ENCODE measurements at regions not wholly inside any gene's neighbourhood (a gene's known extent, or its start where the extent isn't known, plus 50 kb on each side); places are given as distances from the start of the nearest gene placed in this dataset.

- Histone ChIP-seq H3K4me1 (no peaks in the 10 kb centered on the region), H3K36me3 (ENCODE audit: control insufficient read depth, insufficient read depth, low read length) (no peaks in the 10 kb centered on the region), H3K27me3 (replicated peaks; ENCODE audit: control insufficient read depth, insufficient read depth, low read length) (no peaks in the 10 kb centered on the region), H3K4me3 (ENCODE audit: low read depth, low read length) (no peak overlapping the region), H3K9me3 (no peaks in the 10 kb centered on the region; the same call in 1 of the 2 replicates)
- CTCF ChIA-PET, result no interaction called here
- no peaks in the 10 kb centered on the region for H3K4me1 Mint-ChIP-seq (ENCODE audit: low read depth, unreplicated experiment)
- H3K36me3 Mint-ChIP-seq (ENCODE audit: insufficient read depth, unreplicated experiment), result no peaks in the 10 kb centered on the region
- no peak overlapping the region for H3K4me3 Mint-ChIP-seq (ENCODE audit: unreplicated experiment)
- H3K27ac Mint-ChIP-seq (ENCODE audit: unreplicated experiment), result no peak overlapping the region
- H3K9me3 Mint-ChIP-seq (ENCODE audit: unreplicated experiment), result peaks cover 29% of the 10 kb centered on the region
- no peaks in the 10 kb centered on the region for H3K27me3 Mint-ChIP-seq (ENCODE audit: insufficient read depth, unreplicated experiment)
- POLR2A ChIA-PET, result no interaction called here
- TF ChIP-seq CTCF (IDR thresholded peaks at IDR 0.05; ENCODE audit: insufficient read depth in 1 of 2, low read depth in 1 of 2, low read length in 1 of 2, severe bottlenecking in 1 of 2, unreplicated experiment in 1 of 2), result no peak
- intact Hi-C loops (cut with micrococcal nuclease; ENCODE audit: unreplicated experiment), result no loop called here
- no TSS peak for BruUV-seq (replicated peaks)
- no peak for DNase-seq
Observed at GRCh38 chr1:185631843-185632242, 102.3 kb upstream of the HMCN1 start.

GRCh38 chr1:185627761-185628501, 106.3 kb upstream of the HMCN1 start:
- TF ChIP-seq CTCF (IDR thresholded peaks at IDR 0.05; ENCODE audit: insufficient read depth in 1 of 2, low read depth in 1 of 2, low read length in 1 of 2, severe bottlenecking in 1 of 2, unreplicated experiment in 1 of 2), result no peak
- intact Hi-C loops (cut with micrococcal nuclease; ENCODE audit: unreplicated experiment), result no loop called here

GRCh38 chr1:185627171-185627570, 107.0 kb upstream of the HMCN1 start:
- Mint-ChIP-seq H3K27me3 (ENCODE audit: insufficient read depth, unreplicated experiment) (no peaks in the 10 kb centered on the region), H3K4me1 (ENCODE audit: low read depth, unreplicated experiment) (peaks cover 17% of the 10 kb centered on the region), H3K27ac (ENCODE audit: unreplicated experiment) (no peak overlapping the region), H3K36me3 (ENCODE audit: insufficient read depth, unreplicated experiment) (no peaks in the 10 kb centered on the region), H3K4me3 (ENCODE audit: unreplicated experiment) (no peak overlapping the region), H3K9me3 (ENCODE audit: unreplicated experiment) (peaks cover 17% of the 10 kb centered on the region)
- no peak for DNase-seq
- TF ChIP-seq CTCF (IDR thresholded peaks at IDR 0.05; ENCODE audit: insufficient read depth in 1 of 2, low read depth in 1 of 2, low read length in 1 of 2, severe bottlenecking in 1 of 2, unreplicated experiment in 1 of 2), result no peak
- BruUV-seq (replicated peaks), result no TSS peak
- no peaks in the 10 kb centered on the region for H3K27me3 ChIP-seq (replicated peaks; ENCODE audit: control insufficient read depth, insufficient read depth, low read length)
- H3K9me3 ChIP-seq, result no peaks in the 10 kb centered on the region; the same call in 1 of the 2 replicates
- ChIA-PET POLR2A (no interaction called here), CTCF (no interaction called here)
- 0 out of 2 replicates have a peak, but pooled peaks cover 5% of the 10 kb centered on the region for H3K4me1 ChIP-seq
- H3K4me3 ChIP-seq (ENCODE audit: low read depth, low read length), result no peak overlapping the region
- intact Hi-C loops (cut with micrococcal nuclease; ENCODE audit: unreplicated experiment), result no loop called here
- H3K36me3 ChIP-seq (ENCODE audit: control insufficient read depth, insufficient read depth, low read length), result no peaks in the 10 kb centered on the region

More at GRCh38 chr1:185627761-185628501, 106.3 kb upstream of the HMCN1 start:
- CTCF ChIA-PET, result no interaction called here
- Mint-ChIP-seq H3K36me3 (ENCODE audit: insufficient read depth, unreplicated experiment) (no peaks in the 10 kb centered on the region), H3K4me1 (ENCODE audit: low read depth, unreplicated experiment) (peaks cover 17% of the 10 kb centered on the region), H3K4me3 (ENCODE audit: unreplicated experiment) (no peak overlapping the region), H3K9me3 (ENCODE audit: unreplicated experiment) (peaks cover 10% of the 10 kb centered on the region), H3K27ac (ENCODE audit: unreplicated experiment) (no peak overlapping the region), H3K27me3 (ENCODE audit: insufficient read depth, unreplicated experiment) (no peaks in the 10 kb centered on the region)
- Histone ChIP-seq H3K4me1 (0 out of 2 replicates have a peak, but pooled peaks cover 5% of the 10 kb centered on the region), H3K36me3 (ENCODE audit: control insufficient read depth, insufficient read depth, low read length) (no peaks in the 10 kb centered on the region), H3K27me3 (replicated peaks; ENCODE audit: control insufficient read depth, insufficient read depth, low read length) (no peaks in the 10 kb centered on the region), H3K4me3 (ENCODE audit: low read depth, low read length) (no peak overlapping the region), H3K9me3 (no peaks in the 10 kb centered on the region)
- BruUV-seq (replicated peaks), result no TSS peak
- POLR2A ChIA-PET, result no interaction called here
- DNase-seq, result no peak
